Lung (tissue), 11 donors: ENCODE measurements at regions not wholly inside any gene's neighbourhood (a gene's known extent, or its start where the extent isn't known, plus 50 kb on each side); places are given as distances from the start of the nearest gene placed in this dataset.
A peak's percentile ranks its signal among the peaks of the same experiment; 100 is the strongest.

Experiments used
- ATAC-seq: fragments of 200-7000 bp; cut with Tn5 transposase; one replicate; pipeline ENCODE4 v1.9.1; 2020; ENCODE audit warnings: moderate number of reproducible peaks; ENCODE audit not compliant: insufficient read depth, low FRiP score
- DNase-seq, 3 donors: peaks; one replicate each; pipeline ENCODE4 v3.0.0-alpha.2; 2013 to 2017
- H3K27ac ChIP-seq, 2 donors: one replicate each; pipeline ENCODE4 v1.5.1; 2013; ENCODE audit warnings: mild to moderate bottlenecking in 2 of 2, moderate library complexity in 2 of 2, control low read depth in 1 of 2, inconsistent platforms in 1 of 2, low read depth in 1 of 2, low read length in 1 of 2
- H3K27me3 ChIP-seq, 3 donors: one replicate each; pipeline ENCODE4 v1.5.1; 2013; ENCODE audit warnings: low read length in 2 of 3; ENCODE audit not compliant: control insufficient read depth in 3 of 3, insufficient read depth in 3 of 3
- H3K36me3 ChIP-seq, 4 donors: one replicate each; pipeline ENCODE4 v1.5.1; 2013; ENCODE audit warnings: low read length in 4 of 4, mild to moderate bottlenecking in 1 of 4, moderate library complexity in 1 of 4; ENCODE audit not compliant: control insufficient read depth in 4 of 4, insufficient read depth in 4 of 4
- H3K4me1 ChIP-seq, 5 donors: one replicate each; pipeline ENCODE4 v1.5.1; 2013; ENCODE audit warnings: low read length in 5 of 5, mild to moderate bottlenecking in 2 of 5, moderate library complexity in 1 of 5; ENCODE audit not compliant: control insufficient read depth in 5 of 5, insufficient read depth in 5 of 5
- H3K4me3 ChIP-seq: one replicate; pipeline ENCODE4 v1.5.1; 2013; ENCODE audit warnings: mild to moderate bottlenecking, control low read depth, moderate library complexity
- H3K9ac ChIP-seq, 2 donors: one replicate each; pipeline ENCODE4 v1.5.1; 2013; ENCODE audit warnings: low read length in 2 of 2, control low read depth in 1 of 2; ENCODE audit not compliant: insufficient read depth in 1 of 2
- H3K9me3 ChIP-seq, 4 donors: one replicate each; pipeline ENCODE4 v1.5.1; 2013; ENCODE audit warnings: low read length in 3 of 4, mild to moderate bottlenecking in 1 of 4, moderate library complexity in 1 of 4; ENCODE audit not compliant: control insufficient read depth in 4 of 4, insufficient read depth in 3 of 4
- CTCF ChIP-seq: IDR thresholded peaks from 2 replicates; pipeline ENCODE4 v1.5.1; 2012; ENCODE audit warnings: mild to moderate bottlenecking; ENCODE audit errors: control extremely low read depth, extremely low read depth
- WGBS, 2 donors: extraction: QIAGEN DNeasy Blood & Tissue Kit; methylation state at CpG; one replicate each; pipeline ENCODE4 v1.1.7; 2013; 5-methylcytosine and 5-hydroxymethylcytosine counted together
- donor health status: control.
- donor health status: control.
- donor health status: Bipolar disorder and iron deficiency.
- donor health status: healthy.
- donor health status: DM: yes; HTN: yes; CAD: no.

DNA sequence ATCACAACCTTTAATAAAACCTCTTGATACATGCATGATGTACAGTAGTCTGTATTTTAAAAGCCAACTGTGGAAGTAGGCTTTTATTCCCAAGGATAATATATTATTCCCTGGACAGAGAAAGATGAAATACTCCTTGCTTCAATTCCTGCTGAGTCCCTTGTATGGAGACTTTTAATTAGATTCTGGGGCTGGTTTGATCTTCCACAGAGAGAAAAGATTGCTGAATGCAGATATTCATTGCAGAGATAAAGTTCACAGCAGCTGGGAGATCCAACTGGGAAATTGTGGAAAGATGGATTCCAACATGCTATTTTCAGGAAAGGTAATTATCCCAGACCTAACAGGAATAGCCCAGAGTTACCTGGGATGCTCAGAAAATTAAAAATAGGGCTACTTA lies 607.0 kb upstream of the HS6ST1 start:
- Histone ChIP-seq H3K4me3 (no peak overlapping the region), H3K36me3 (no peaks in the 10 kb centered on the region), H3K9ac (no peak overlapping the region), H3K27ac (no peak overlapping the region), H3K4me1 (no peaks in the 10 kb centered on the region), H3K9me3 (no peaks in the 10 kb centered on the region), H3K27me3 (no peaks in the 10 kb centered on the region)
- TF ChIP-seq CTCF = no peak
- DNase-seq (no peak), ATAC-seq (no peak)

- WGBS, 2 donors = 90 to 95% methylated on average over 1 of the region's 1 CpG
These were observed 611.4 kb upstream of the HS6ST1 start for GRCh38 chr2:128930101-128930500.

DNA sequence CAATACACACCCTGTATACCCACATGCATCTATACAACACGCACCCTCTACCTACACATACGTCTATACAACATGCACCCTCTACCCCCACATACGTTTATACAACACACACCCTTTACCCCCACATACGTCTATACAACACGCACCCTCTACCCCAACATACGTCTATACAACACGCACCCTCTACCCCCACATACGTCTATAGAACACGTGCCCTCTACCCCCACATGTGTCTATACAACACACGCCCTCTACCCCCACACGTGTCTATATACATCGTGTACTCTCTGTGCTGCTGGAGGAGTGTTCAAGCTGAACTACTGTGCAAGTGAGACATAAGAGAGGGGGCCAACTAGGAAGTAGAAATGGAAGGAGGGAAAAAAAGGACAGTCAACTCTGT lies 621.7 kb upstream of the HS6ST1 start:
- no peak for ATAC-seq
- no peak for TF ChIP-seq CTCF
- WGBS, 2 donors = 90 to 91% methylated on average over 12 of the region's 12 CpGs

More at GRCh38 chr2:128930101-128930500, 611.4 kb upstream of the HS6ST1 start:
- no peak overlapping the region for H3K9ac ChIP-seq
- no peak overlapping the region for H3K4me3 ChIP-seq
- no peaks in the 10 kb centered on the region for H3K9me3 ChIP-seq
- H3K27me3 ChIP-seq = no peaks in the 10 kb centered on the region
- no peak for DNase-seq
- ATAC-seq = no peak
- H3K27ac ChIP-seq = no peak overlapping the region
- no peaks in the 10 kb centered on the region for H3K36me3 ChIP-seq
- H3K4me1 ChIP-seq = no peaks in the 10 kb centered on the region
- no peak for TF ChIP-seq CTCF

GRCh38 chr2:128941751-128942150 lies 623.1 kb upstream of the HS6ST1 start:
- no peak for TF ChIP-seq CTCF
- H3K4me3 ChIP-seq = no peak overlapping the region
- DNase-seq = peak in 1 of 3 donors; percentile 4

More for the DNA sequence above, 621.7 kb upstream of the HS6ST1 start:
- Histone ChIP-seq H3K36me3 (no peaks in the 10 kb centered on the region), H3K4me3 (no peak overlapping the region), H3K27me3 (no peaks in the 10 kb centered on the region), H3K27ac (no peak overlapping the region), H3K4me1 (peaks cover 0 to 2% (median 0%) of the 10 kb centered on the region in 5 donors), H3K9me3 (peaks cover 0 to 1% (median 0%) of the 10 kb centered on the region in 4 donors), H3K9ac (no peak overlapping the region)
- DNase-seq = no peak

More at GRCh38 chr2:128941751-128942150, 623.1 kb upstream of the HS6ST1 start:
- WGBS, 2 donors = 51 to 54% methylated on average over 3 of the region's 3 CpGs
- ATAC-seq = no peak
- Histone ChIP-seq H3K36me3 (no peaks in the 10 kb centered on the region), H3K27ac (no peak overlapping the region), H3K9ac (no peak overlapping the region), H3K27me3 (no peaks in the 10 kb centered on the region), H3K4me1 (peaks cover 0 to 2% (median 0%) of the 10 kb centered on the region in 5 donors), H3K9me3 (peaks cover 0 to 1% (median 0%) of the 10 kb centered on the region in 4 donors)
